Stimulated activated CD8-positive, alpha-beta memory T cell treated with anti-CD3 and anti-CD28 coated beads, Interleukin-2, amount 100 ng/mL, for 48 hours (primary cell): ENCODE measurements at regions not wholly inside any gene's neighbourhood (a gene's known extent, or its start where the extent isn't known, plus 50 kb on each side); places are given as distances from the start of the nearest gene placed in this dataset.

ENCODE experiments used
- DNase-seq, 2 donors: peaks; one replicate each; pipeline ENCODE4 v3.0.0-alpha.2; 2020; ENCODE audit warnings: low read depth in 2 of 2

DNA sequence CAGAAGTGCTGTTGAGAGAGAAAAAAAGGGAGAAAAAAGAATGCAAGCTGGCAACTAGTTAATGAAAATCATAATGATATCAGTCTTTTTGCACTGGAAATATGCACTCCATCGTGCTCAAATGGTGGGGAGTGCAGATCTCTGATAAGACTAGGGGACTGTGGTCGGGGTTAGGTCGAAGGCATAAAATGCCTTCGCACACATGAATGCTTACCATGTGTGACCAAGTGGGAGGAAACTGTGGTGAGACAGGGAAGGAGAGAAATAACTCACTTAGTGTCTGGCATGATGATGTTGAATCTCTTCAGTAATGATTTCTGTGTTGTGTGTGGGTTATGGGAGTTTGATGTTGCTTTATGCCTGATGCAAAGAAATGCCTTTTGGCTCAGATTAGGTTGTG lies 358.9 kb downstream of the FBXO8 start:
- DNase-seq = no peak

DNA sequence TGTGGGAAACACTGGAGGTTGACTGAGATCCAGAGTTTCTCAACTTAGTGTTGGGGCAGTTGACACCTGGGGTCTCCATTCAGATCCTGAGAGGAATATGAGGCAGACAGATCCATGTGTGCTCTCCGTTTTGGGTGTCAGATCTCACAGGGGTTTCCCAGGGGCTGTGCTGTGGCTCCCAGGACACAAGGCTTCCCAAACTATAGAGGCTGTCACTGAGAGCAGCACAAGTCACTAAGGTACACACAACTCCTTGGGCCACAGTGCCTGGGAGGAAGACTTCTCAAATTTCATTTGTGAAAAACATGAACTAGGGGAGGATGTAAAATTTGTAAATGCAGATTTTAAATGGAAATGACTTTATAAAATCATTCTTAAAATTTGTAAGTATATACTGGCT lies 363.6 kb downstream of the FBXO8 start:
- DNase-seq = no peak

GRCh38 chr4:173919196-173919595 lies 364.3 kb downstream of the FBXO8 start:
- no peak for DNase-seq

GRCh38 chr4:173917255-173917960 lies 366.1 kb downstream of the FBXO8 start:
- no peak for DNase-seq

- DNase-seq = no peak
Observed at GRCh38 chr4:173913496-173913895, 370.0 kb downstream of the FBXO8 start.

DNA sequence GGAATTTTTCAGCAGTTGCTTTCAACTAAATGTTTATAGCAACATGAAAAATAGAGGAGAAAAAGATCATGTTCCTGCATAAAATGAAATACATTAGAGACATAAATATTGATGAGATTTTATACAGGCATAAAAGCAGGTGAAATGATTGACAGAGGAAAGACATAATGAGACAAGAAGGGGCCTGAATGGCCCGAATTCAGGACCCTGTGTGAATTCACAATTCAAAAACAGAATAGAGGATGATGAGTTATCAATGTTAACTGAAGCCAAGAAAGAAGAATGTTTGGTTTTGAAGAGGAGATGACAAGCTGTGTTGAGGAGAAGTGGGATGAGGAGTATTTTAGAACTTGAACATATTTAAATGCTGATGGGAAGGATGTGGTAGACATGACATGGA lies 371.1 kb downstream of the FBXO8 start:
- no peak for DNase-seq

DNA sequence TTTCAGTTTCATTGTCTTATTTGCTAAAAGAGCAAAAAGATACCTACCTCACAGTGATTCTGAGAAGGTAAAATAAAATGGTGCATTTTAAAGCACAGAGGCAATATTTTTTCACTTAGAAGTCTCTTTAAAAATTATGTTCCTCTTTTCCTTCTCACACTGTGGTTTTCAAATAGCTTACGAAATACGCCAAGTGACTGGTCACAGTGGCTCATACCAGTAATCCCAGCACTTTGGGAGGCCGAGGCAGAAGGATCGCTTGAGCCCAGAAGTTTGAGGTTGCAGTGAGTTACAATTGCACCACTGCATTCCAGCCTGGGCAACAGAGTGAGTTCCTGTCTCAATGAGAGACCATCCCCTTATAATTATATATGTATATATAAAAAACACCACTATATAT lies 372.6 kb downstream of the FBXO8 start:
- DNase-seq = no peak

GRCh38 chr4:173909294-173909693 lies 374.2 kb downstream of the FBXO8 start:
- no peak for DNase-seq

DNA sequence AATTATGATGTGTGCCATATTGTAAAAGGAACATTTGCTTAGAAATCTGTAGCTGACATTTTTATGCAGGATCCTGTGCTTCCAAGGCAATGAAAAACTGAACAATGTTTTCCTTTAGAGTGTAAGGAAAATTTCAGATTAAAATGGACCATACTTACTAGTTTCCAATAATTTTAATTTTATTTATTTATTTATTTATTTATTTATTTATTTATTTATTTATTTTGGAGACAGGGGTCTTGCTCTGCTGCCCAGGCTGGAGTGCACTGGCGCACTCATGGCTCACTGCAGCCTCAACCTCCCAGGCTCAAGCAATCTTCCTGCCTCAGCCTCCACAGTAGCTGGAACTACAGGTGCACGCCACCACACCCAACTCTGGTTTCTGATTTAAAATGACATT lies 369.8 kb upstream of the HAND2 start:
- no peak for DNase-seq

DNA sequence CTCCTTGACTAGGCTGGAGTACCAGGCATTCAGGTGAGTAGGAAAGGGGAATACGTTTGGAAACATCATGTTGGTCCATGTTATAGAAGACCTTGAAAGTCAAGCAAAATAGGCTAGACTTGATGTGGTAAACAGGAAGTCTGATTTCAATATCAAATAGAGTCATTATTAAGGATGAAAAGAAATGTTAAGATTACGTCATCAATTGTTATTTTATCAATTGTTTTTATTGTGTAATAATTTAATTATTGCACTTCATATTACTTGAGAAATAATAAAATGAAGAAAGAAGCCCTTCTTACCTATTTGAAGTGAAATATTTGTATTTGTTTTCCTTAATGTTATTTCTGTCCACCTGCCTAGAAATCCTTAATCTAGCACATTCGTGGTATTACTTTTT lies 361.0 kb upstream of the HAND2 start:
- DNase-seq = no peak

DNA sequence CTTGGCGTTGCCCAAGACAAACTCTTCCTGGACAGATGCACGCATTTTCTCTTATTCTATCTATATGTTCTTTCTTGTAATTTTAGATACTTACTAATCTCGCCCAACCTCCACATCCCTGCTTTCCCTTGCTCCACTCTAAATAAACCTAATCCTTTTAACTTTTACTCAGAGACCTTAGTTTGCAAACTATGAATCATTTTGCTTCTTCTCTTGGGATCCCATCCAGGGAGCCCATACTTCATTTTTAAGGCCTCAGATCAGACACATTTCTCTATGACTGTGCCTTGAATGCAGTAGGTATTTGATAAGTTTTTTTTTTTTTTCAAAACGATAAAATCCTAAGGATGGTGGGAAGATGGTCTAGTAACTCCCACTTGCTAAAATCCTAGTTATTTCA lies 353.8 kb upstream of the HAND2 start:
- no peak for DNase-seq

DNA sequence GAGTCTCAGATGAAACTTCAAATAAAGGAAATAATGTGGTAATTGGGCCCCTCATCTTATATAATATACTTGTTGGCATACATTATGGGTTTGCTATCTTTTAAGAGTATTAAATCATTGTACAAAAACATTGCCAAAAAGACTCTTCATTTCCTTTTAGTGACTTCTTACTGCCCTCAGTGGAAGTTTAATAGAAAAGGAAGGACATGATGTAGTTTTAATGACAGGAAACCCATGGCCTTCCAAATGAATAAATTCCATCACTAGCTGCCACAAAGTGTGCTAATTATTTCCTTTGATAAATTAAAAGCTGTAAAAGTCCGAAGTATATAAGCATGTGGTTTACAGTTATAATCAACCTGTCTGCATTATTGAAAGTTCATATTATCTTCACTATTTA lies 350.9 kb upstream of the HAND2 start:
- no peak for DNase-seq

DNA sequence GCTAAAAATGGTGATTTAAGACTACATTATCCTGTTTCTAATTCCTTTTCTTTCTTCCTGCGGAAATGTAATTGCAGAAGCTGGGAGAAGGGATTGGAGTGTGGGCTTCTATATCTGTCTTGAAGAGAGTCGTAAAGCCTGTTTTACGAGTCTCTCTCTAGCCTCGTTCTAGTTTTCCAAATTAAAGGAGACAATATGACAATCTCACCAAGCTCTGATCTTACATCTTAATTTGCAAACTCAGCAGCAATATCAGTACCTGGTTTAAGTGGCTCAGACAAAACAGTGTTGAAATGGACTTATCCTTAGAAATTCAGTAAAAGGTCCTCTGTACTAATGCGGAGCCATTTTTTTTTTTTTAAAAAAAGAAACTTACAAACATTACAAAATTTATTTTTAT lies 349.5 kb upstream of the HAND2 start:
- DNase-seq = no peak

DNA sequence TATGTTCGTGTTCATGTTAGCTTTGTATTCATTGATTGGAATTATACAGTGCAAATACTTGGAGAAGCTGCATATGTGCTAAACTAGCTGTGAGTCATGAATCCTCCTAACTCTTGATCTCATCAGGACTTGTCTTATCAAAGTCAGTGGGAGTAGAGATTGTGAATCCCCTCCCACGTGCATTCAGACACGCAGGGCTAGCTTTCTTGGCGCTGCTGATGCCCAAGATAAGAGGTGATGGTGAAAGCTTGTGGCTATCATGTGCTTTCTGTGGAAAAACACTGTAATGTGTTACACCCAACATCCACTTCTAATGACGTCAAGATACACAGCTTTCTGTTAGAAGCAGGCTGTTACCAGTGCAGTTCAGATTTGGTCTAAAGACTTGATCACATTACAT lies 348.7 kb upstream of the HAND2 start:
- no peak for DNase-seq

DNA sequence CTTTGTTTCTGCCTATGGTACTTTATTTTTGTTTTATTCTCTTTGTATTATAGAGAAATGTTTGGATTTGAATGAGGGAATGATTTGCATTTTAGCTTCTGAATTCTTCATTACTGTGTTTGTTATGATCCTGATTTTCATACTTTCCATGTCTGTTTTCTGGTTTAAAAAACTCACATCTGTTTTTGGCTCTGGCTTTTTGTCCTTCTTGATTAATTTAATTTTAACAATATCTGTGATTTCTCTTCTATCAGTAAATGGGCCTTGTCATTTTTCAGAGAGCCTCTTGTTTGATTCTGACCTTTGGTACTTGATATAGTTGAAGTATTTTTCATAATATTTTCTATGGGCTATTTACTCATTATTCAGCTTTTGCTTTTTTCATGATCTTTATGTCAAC lies 341.6 kb upstream of the HAND2 start:
- DNase-seq = no peak

- DNase-seq = no peak
Observed at GRCh38 chr4:173866322-173867026, 336.4 kb upstream of the HAND2 start.

DNA sequence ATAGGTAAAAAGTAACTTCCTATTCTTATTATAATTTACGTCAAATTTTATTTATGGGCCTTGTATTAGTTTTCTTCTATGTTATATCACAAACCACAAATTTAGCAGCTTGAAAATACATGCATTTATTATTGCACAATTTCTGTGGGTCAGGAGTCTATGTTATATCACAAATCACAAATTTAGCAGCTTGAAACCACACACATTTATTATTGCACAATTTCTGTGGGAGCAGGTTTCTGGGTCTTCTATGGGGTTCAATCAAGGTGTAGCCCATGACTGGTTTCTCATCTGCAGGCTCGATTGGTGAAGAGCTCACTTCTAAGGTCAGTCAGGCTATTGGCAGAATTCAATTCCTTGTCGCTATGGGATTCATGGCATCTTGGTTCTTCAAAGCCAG lies 332.7 kb upstream of the HAND2 start:
- no peak for DNase-seq

DNA sequence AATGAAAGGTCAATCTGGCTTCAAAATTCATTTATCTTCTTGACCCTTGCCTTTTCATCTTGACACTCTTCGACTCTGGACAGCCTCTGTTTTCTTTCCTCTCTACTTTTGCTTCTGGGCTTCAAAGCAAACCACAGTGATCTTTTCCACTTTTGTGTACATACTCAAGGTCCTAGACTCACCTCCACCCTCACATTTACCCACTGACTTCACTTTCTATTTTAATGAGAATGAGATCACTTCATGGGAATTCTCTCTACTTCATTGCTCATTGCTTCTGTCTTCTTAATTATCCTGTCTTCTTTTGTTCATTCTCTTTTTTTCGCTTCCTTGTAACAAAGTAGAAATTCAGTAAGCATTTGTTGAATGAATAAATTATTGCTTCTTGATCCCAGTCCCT lies 330.1 kb upstream of the HAND2 start:
- no peak for DNase-seq

- no peak for DNase-seq
Observed at GRCh38 chr4:173859091-173859713, 329.2 kb upstream of the HAND2 start.

- DNase-seq = no peak
Observed at GRCh38 chr4:173858471-173858870, 328.4 kb upstream of the HAND2 start.

- no peak for DNase-seq
Observed at GRCh38 chr4:173857828-173858227, 327.8 kb upstream of the HAND2 start.

GRCh38 chr4:173855015-173855414 lies 325.0 kb upstream of the HAND2 start:
- no peak for DNase-seq

GRCh38 chr4:173852775-173853174 lies 322.7 kb upstream of the HAND2 start:
- no peak for DNase-seq
